ENCODE measurements at regions not wholly inside any gene's neighbourhood (a gene's known extent, or its start where the extent isn't known, plus 50 kb on each side); places are given as distances from the start of the nearest gene placed in this dataset.

DNA sequence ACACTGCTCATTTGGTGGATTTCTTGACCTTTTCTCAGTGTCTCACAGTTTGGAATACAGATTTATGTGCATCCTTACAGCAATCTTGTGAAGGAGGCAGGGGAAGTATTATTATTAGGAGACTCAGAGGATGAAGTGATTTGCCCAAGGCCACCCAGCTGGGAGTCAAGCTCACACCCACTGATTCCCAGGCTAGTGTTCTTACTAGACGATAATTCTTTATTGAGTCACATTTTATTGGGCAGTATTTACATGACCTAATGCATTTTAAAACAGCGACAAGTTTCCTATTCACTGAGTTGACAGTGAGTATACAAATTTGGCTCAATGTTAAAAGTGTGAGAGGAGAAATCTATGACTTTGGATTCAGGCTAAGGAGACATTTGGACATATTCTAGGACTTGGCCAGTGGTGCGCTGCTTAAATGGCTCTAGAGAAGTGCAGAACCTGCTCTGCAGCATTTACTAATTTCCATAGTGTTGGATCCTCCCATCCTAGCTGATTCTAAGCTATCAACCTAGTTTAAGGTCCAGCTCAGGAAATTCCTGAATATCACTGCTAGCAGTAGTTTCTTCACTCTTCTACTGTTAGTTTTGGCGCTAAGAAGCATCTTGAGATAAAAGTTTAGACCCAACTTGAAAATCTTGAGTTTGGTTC, 199.3 kb downstream of the MTX2 start:
- no peak overlapping the region for H3K27ac ChIP-seq (ENCODE audit: low read depth, low read length, severe bottlenecking)
- 90 to 100% methylated on average over 1 to 3 of the region's 4 CpGs for WGBS, 2 experiments (ENCODE audit: insufficient coverage in 2 of 2)
- H3K9me3 ChIP-seq (ENCODE audit: control insufficient read depth, low read length) = no peaks in the 10 kb centered on the region
- no peaks in the 10 kb centered on the region for H3K4me1 ChIP-seq (ENCODE audit: control insufficient read depth, insufficient read depth, low read length, poor library complexity, severe bottlenecking)
- H3K36me3 ChIP-seq (ENCODE audit: control insufficient read depth, insufficient read depth, low read length) = no peaks in the 10 kb centered on the region
- no peak overlapping the region for H3K4me3 ChIP-seq (ENCODE audit: extremely low read depth, insufficient read depth, low read length, poor library complexity, severe bottlenecking)

DNA sequence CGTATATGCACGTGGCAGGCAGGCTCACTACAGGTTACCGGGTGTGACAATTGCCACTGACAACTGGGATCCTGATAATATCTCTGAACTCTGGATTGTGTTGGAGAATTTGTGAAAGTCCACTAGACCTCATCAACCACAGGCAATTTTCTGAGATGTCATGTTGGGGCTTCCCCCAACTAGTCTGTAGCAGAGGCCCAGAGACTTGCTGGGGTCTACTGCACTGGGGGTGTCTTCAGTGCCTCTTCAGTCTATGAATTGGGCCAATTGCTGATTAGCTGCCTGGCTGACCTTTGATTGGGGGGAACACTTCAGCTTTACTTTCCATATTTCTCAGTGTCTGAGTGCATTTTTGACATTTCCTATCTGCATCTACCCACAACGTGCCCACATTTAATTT, 201.5 kb downstream of the MTX2 start:
- 100% methylated on average over 1 of the region's 4 CpGs; no CpG with 5 or more reads in 1 of the 2 experiments for WGBS, 2 experiments (ENCODE audit: insufficient coverage in 2 of 2)
- H3K9me3 ChIP-seq (ENCODE audit: control insufficient read depth, low read length) = no peaks in the 10 kb centered on the region
- no peak overlapping the region for H3K4me3 ChIP-seq (ENCODE audit: extremely low read depth, insufficient read depth, low read length, poor library complexity, severe bottlenecking)

DNA sequence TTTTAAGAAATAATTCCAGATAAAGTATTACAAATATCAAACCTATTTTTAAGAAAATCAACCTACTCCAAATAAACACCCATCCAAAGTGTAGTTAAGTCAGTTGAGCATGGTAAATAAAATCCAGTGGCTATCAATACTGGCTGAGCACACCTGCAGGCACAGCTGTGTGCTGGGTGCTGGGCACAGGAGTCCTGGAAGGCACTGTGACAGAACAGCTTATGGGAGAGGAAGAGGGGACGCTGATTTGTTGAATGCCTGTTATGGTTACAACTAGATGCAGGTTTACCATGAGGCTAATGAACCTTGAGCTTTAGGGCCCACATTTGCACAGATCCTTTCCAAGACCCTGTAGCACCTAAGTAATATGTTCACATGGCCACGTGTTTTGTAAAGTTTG, 202.7 kb downstream of the MTX2 start:
- 60 to 100% methylated on average over 1 of the region's 2 CpGs for WGBS, 2 experiments (ENCODE audit: insufficient coverage in 2 of 2)
- H3K4me3 ChIP-seq (ENCODE audit: extremely low read depth, insufficient read depth, low read length, poor library complexity, severe bottlenecking) = no peak overlapping the region
- H3K27ac ChIP-seq (ENCODE audit: low read depth, low read length, severe bottlenecking) = no peak overlapping the region
- H3K4me1 ChIP-seq (ENCODE audit: control insufficient read depth, insufficient read depth, low read length, poor library complexity, severe bottlenecking) = no peaks in the 10 kb centered on the region
- no peaks in the 10 kb centered on the region for H3K9me3 ChIP-seq (ENCODE audit: control insufficient read depth, low read length)
- H3K36me3 ChIP-seq (ENCODE audit: control insufficient read depth, insufficient read depth, low read length) = no peaks in the 10 kb centered on the region

More for the DNA sequence above, 201.5 kb downstream of the MTX2 start:
- Histone ChIP-seq H3K27ac (ENCODE audit: low read depth, low read length, severe bottlenecking) (no peak overlapping the region), H3K36me3 (ENCODE audit: control insufficient read depth, insufficient read depth, low read length) (no peaks in the 10 kb centered on the region), H3K4me1 (ENCODE audit: control insufficient read depth, insufficient read depth, low read length, poor library complexity, severe bottlenecking) (no peaks in the 10 kb centered on the region)

DNA sequence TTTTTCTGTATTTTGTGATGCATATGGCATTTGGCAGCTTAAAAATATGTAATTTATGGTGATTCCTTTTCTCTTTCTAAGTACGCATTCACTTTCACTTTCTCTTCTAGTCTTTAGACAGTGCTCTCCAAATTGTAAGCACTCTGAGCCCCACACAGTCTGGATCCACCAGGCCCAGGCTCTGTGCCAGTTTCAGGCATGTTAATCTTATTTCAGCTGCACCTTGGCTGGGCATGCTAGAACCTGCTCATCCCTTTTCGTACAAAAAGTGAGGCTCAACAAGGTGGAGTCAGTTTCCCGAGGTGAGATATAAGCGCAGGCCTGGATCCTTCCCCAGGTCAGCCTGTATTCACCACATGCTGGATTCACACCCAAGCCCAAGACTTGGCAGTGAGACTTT, 203.9 kb downstream of the MTX2 start:
- Histone ChIP-seq H3K9me3 (ENCODE audit: control insufficient read depth, low read length) (no peaks in the 10 kb centered on the region), H3K4me1 (ENCODE audit: control insufficient read depth, insufficient read depth, low read length, poor library complexity, severe bottlenecking) (no peaks in the 10 kb centered on the region), H3K36me3 (ENCODE audit: control insufficient read depth, insufficient read depth, low read length) (no peaks in the 10 kb centered on the region), H3K27ac (ENCODE audit: low read depth, low read length, severe bottlenecking) (no peak overlapping the region), H3K4me3 (ENCODE audit: extremely low read depth, insufficient read depth, low read length, poor library complexity, severe bottlenecking) (no peak overlapping the region)
- 96 to 98% methylated on average over 4 of the region's 4 CpGs for WGBS, 2 experiments (ENCODE audit: insufficient coverage in 2 of 2)

DNA sequence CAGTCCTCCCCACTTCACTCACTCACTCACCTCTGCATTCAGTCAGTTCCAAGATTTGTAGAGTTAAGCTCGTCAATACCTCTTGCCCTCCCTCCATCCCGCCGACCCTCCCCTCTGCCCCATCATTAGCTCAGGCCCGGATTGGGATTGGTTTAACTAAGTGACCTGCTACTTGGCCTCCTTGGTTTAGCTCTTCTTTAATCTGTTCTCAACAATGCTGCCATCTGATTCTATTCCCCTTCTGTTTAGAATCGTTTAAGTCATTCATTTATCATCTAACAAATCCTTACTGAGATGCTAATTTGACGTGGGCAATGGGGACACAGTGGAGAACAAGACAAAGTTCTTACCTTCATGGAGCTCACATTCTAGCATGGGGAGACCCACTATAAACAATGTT, 204.6 kb downstream of the MTX2 start:
- Histone ChIP-seq H3K4me1 (ENCODE audit: control insufficient read depth, insufficient read depth, low read length, poor library complexity, severe bottlenecking) (no peaks in the 10 kb centered on the region), H3K4me3 (ENCODE audit: extremely low read depth, insufficient read depth, low read length, poor library complexity, severe bottlenecking) (no peak overlapping the region), H3K27ac (ENCODE audit: low read depth, low read length, severe bottlenecking) (no peak overlapping the region), H3K36me3 (ENCODE audit: control insufficient read depth, insufficient read depth, low read length) (no peaks in the 10 kb centered on the region), H3K9me3 (ENCODE audit: control insufficient read depth, low read length) (no peaks in the 10 kb centered on the region)
- 93 to 96% methylated on average over 4 of the region's 6 CpGs for WGBS, 2 experiments (ENCODE audit: insufficient coverage in 2 of 2)

DNA sequence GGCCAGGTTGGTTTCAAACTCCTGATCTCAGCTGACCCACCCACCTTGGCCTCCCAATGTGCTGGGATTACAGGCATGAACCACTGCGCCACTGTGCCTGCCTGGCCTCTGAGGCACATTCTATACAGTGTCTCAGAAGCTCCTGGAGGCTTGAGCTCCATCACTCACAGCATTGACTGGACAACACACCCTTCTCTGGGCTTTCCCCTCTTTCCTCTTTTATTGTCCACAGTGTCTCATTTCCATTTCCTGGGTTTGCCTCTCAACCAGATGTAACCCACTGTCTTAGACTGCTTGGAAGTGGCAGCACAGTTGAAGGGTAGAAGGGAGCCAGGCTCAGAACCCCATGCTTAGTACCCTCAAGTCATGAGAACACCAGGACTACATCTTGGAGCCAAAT, 208.1 kb downstream of the MTX2 start:
- Histone ChIP-seq H3K4me3 (ENCODE audit: extremely low read depth, insufficient read depth, low read length, poor library complexity, severe bottlenecking) (no peak overlapping the region), H3K9me3 (ENCODE audit: control insufficient read depth, low read length) (no peaks in the 10 kb centered on the region), H3K36me3 (ENCODE audit: control insufficient read depth, insufficient read depth, low read length) (no peaks in the 10 kb centered on the region), H3K27ac (ENCODE audit: low read depth, low read length, severe bottlenecking) (no peak overlapping the region), H3K4me1 (ENCODE audit: control insufficient read depth, insufficient read depth, low read length, poor library complexity, severe bottlenecking) (no peaks in the 10 kb centered on the region)
- WGBS, 2 experiments (ENCODE audit: insufficient coverage in 2 of 2) = 78 to 86% methylated on average over 1 of the region's 1 CpG

DNA sequence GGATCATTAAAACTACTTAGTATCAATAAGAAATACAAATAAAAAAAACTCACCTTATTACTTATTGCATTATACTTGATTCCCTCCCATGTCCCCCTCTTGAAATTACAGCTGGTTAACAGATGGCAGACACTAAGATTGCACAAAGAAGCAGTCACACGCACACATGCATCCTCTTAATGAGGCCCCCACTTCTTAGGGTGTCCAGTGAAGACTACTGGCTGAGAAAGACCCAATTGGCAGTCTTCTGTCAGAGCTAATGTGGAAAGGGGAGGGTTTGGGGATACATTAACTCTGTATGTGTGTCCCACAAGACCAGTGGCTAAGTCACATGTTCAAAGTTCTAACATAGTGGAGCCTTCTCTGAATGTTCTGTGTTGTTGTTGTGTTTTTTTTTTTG, 210.7 kb downstream of the MTX2 start:
- Histone ChIP-seq H3K9me3 (ENCODE audit: control insufficient read depth, low read length) (no peaks in the 10 kb centered on the region), H3K27ac (ENCODE audit: low read depth, low read length, severe bottlenecking) (no peak overlapping the region), H3K36me3 (ENCODE audit: control insufficient read depth, insufficient read depth, low read length) (no peaks in the 10 kb centered on the region), H3K4me3 (ENCODE audit: extremely low read depth, insufficient read depth, low read length, poor library complexity, severe bottlenecking) (no peak overlapping the region), H3K4me1 (ENCODE audit: control insufficient read depth, insufficient read depth, low read length, poor library complexity, severe bottlenecking) (no peaks in the 10 kb centered on the region)
- 100% methylated on average over 1 of the region's 1 CpG; no CpG with 5 or more reads in 1 of the 2 experiments for WGBS, 2 experiments (ENCODE audit: insufficient coverage in 2 of 2)

DNA sequence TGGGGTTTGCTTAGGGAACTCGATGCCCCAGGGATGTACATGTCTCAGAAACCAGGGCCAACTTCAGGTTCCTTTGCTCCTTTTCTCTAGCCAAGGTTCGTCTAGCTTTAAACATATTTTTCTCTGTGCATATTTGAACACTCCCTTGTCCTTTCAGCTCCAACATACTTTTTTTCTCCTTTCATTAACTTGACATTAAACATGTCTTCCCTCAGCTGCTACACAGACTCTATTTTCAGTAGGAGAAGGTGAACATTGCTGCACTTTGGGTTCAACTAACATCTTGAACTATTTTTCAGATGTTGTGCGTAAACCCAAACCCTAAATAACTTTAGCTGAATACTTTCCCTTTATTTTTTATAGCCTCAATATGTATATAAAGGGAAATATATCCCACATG, 212.9 kb downstream of the MTX2 start:
- Histone ChIP-seq H3K27ac (ENCODE audit: low read depth, low read length, severe bottlenecking) (no peak overlapping the region), H3K36me3 (ENCODE audit: control insufficient read depth, insufficient read depth, low read length) (no peaks in the 10 kb centered on the region), H3K4me3 (ENCODE audit: extremely low read depth, insufficient read depth, low read length, poor library complexity, severe bottlenecking) (no peak overlapping the region), H3K9me3 (ENCODE audit: control insufficient read depth, low read length) (no peaks in the 10 kb centered on the region), H3K4me1 (ENCODE audit: control insufficient read depth, insufficient read depth, low read length, poor library complexity, severe bottlenecking) (no peaks in the 10 kb centered on the region)
- WGBS, 2 experiments (ENCODE audit: insufficient coverage in 2 of 2) = 57 to 87% methylated on average over 2 of the region's 3 CpGs

DNA sequence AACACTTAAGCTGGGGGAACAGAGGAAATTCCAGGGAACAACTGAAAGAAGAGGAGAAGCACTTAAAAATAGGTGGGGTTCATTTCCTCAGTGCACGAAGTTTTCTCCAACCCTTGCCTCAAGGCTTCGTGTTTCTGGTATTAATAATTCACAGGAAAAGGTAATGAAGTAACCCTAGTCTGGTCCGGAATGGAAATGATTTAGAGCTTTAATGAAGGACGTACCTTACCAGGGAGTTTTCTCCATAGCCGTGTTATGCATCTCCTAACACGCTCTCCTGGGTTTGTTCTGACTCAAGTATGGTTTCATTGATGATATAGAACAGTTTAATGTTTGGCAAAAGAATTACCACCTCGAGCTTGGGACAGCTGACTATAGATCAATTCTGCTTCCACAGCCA, 214.2 kb downstream of the MTX2 start:
- WGBS, 2 experiments (ENCODE audit: insufficient coverage in 2 of 2) = 85% methylated on average over 5 to 6 of the region's 7 CpGs
- Histone ChIP-seq H3K4me1 (ENCODE audit: control insufficient read depth, insufficient read depth, low read length, poor library complexity, severe bottlenecking) (no peaks in the 10 kb centered on the region), H3K36me3 (ENCODE audit: control insufficient read depth, insufficient read depth, low read length) (no peaks in the 10 kb centered on the region), H3K27ac (ENCODE audit: low read depth, low read length, severe bottlenecking) (no peak overlapping the region), H3K4me3 (ENCODE audit: extremely low read depth, insufficient read depth, low read length, poor library complexity, severe bottlenecking) (no peak overlapping the region), H3K9me3 (ENCODE audit: control insufficient read depth, low read length) (no peaks in the 10 kb centered on the region)

DNA sequence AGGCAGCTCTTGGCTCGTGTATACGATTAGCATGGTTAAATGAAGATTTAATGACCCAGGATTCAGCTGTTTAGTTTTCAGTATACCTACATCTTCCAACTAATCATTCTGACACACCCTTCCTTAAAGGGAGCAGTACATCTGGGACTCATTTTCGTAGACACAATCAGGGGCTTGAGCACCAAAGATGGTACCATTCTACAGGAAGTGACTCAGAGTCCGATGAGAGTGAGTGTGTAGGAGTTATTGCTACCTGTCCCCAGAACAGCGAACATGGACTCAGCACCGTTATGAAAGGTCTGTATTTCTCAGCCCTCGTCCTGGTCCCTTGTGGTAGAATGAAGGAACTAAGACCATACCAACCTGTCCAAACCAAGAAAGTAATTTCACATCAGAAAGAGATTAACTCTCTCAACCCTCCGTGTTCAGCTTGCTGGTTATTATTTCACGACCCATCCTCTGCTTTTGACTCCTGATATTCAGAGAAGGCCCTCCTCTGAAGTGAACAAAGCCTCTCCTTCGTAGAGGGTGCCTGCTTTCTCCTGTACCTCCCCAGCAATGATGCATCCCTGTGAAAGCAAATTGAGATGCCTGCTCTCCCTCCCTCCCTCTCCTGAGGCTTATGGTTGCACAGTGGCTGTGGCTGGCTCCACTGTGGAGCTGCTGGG, 214.8 kb downstream of the MTX2 start:
- Histone ChIP-seq H3K36me3 (ENCODE audit: control insufficient read depth, insufficient read depth, low read length) (no peaks in the 10 kb centered on the region), H3K4me3 (ENCODE audit: extremely low read depth, insufficient read depth, low read length, poor library complexity, severe bottlenecking) (no peak overlapping the region), H3K9me3 (ENCODE audit: control insufficient read depth, low read length) (no peaks in the 10 kb centered on the region), H3K27ac (ENCODE audit: low read depth, low read length, severe bottlenecking) (no peak overlapping the region), H3K4me1 (ENCODE audit: control insufficient read depth, insufficient read depth, low read length, poor library complexity, severe bottlenecking) (no peaks in the 10 kb centered on the region)
- 78 to 90% methylated on average over 7 to 9 of the region's 10 CpGs for WGBS, 2 experiments (ENCODE audit: insufficient coverage in 2 of 2)

DNA sequence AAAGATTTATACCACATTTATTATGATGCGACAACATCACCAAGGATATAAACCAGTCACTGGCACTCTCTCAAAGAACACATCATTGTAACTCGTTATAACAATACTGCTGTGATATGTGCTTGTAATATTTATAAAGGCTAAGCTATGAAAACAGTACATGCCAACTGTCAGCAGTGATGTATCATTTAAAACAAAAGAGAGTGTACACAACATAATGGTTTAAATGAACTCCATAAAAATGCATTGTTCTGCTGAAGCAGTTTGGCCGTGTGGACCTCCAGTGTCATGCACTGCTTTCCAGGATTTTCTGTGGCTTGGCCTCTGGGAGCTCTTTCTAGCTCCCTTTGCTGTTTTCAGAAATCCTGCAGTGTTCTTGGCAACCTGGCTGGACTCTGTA, 215.6 kb downstream of the MTX2 start:
- Histone ChIP-seq H3K36me3 (ENCODE audit: control insufficient read depth, insufficient read depth, low read length) (no peaks in the 10 kb centered on the region), H3K4me1 (ENCODE audit: control insufficient read depth, insufficient read depth, low read length, poor library complexity, severe bottlenecking) (no peaks in the 10 kb centered on the region), H3K9me3 (ENCODE audit: control insufficient read depth, low read length) (no peaks in the 10 kb centered on the region), H3K27ac (ENCODE audit: low read depth, low read length, severe bottlenecking) (no peak overlapping the region), H3K4me3 (ENCODE audit: extremely low read depth, insufficient read depth, low read length, poor library complexity, severe bottlenecking) (no peak overlapping the region)
- WGBS, 2 experiments (ENCODE audit: insufficient coverage in 2 of 2) = 80 to 83% methylated on average over 1 to 2 of the region's 3 CpGs
